ENCODE measurements at regions not wholly inside any gene's neighbourhood (a gene's known extent, or its start where the extent isn't known, plus 50 kb on each side); places are given as distances from the start of the nearest gene placed in this dataset.

- 92 to 94% methylated on average over 8 of the region's 8 CpGs for WGBS, 2 donors
- Histone ChIP-seq H3K9me3 (no peaks in the 10 kb centered on the region), H3K27ac (no peak overlapping the region), H3K27me3 (no peaks in the 10 kb centered on the region), H3K4me1 (no peaks in the 10 kb centered on the region), H3K36me3 (no peaks in the 10 kb centered on the region), H3K4me3 (no peak overlapping the region)
- TF ChIP-seq EP300 (IDR thresholded peaks at IDR 0.05) (no peak), POLR2A (IDR thresholded peaks at IDR 0.05) (no peak), CTCF (IDR thresholded peaks at IDR 0.05) (no peak)
- DNase-seq (ENCODE audit: low spot score in 2 of 2): no peak
Observed at GRCh38 chr18:5649439-5649838, 105.6 kb upstream of the EPB41L3 start.

- H3K36me3 ChIP-seq: no peaks in the 10 kb centered on the region
- no peak for DNase-seq (ENCODE audit: low spot score in 2 of 2)
Observed at GRCh38 chr18:5646739-5647138, 102.9 kb upstream of the EPB41L3 start.

GRCh38 chr18:5643288-5643687 lies 99.5 kb upstream of the EPB41L3 start:
- WGBS, 2 donors: 88 to 90% methylated on average over 7 of the region's 7 CpGs

More at GRCh38 chr18:5646739-5647138, 102.9 kb upstream of the EPB41L3 start:
- no peak overlapping the region for H3K27ac ChIP-seq
- TF ChIP-seq CTCF (IDR thresholded peaks at IDR 0.05) (no peak), EP300 (IDR thresholded peaks at IDR 0.05) (no peak), POLR2A (IDR thresholded peaks at IDR 0.05) (no peak)
- 62 to 67% methylated on average over 3 of the region's 3 CpGs for WGBS, 2 donors
- no peaks in the 10 kb centered on the region for H3K27me3 ChIP-seq
- H3K4me1 ChIP-seq: no peaks in the 10 kb centered on the region
- H3K4me3 ChIP-seq: no peak overlapping the region
- no peaks in the 10 kb centered on the region for H3K9me3 ChIP-seq

GRCh38 chr18:5640939-5641338 lies 97.1 kb upstream of the EPB41L3 start:
- 70 to 71% methylated on average over 12 of the region's 12 CpGs for WGBS, 2 donors
- no peaks in the 10 kb centered on the region for H3K27me3 ChIP-seq
- no peaks in the 10 kb centered on the region for H3K9me3 ChIP-seq
- no peak for DNase-seq (ENCODE audit: low spot score in 2 of 2)
- TF ChIP-seq POLR2A (IDR thresholded peaks at IDR 0.05) (no peak), CTCF (IDR thresholded peaks at IDR 0.05) (no peak), EP300 (IDR thresholded peaks at IDR 0.05) (no peak)
- no peaks in the 10 kb centered on the region for H3K36me3 ChIP-seq
- no peak overlapping the region for H3K4me3 ChIP-seq
- no peaks in the 10 kb centered on the region for H3K4me1 ChIP-seq
- H3K27ac ChIP-seq: no peak overlapping the region

More at GRCh38 chr18:5643288-5643687, 99.5 kb upstream of the EPB41L3 start:
- DNase-seq (ENCODE audit: low spot score in 2 of 2): no peak
- no peaks in the 10 kb centered on the region for H3K36me3 ChIP-seq
- H3K27me3 ChIP-seq: no peaks in the 10 kb centered on the region
- no peak for TF ChIP-seq CTCF (IDR thresholded peaks at IDR 0.05)
- no peak overlapping the region for H3K27ac ChIP-seq
- no peaks in the 10 kb centered on the region for H3K9me3 ChIP-seq
- H3K4me3 ChIP-seq: no peak overlapping the region
- H3K4me1 ChIP-seq: no peaks in the 10 kb centered on the region

- Histone ChIP-seq H3K9me3 (no peaks in the 10 kb centered on the region), H3K4me3 (no peak overlapping the region), H3K36me3 (no peaks in the 10 kb centered on the region), H3K27ac (no peak overlapping the region), H3K27me3 (no peaks in the 10 kb centered on the region), H3K4me1 (no peaks in the 10 kb centered on the region)
- WGBS, 2 donors: 52% methylated on average over 2 of the region's 2 CpGs
- no peak for TF ChIP-seq CTCF (IDR thresholded peaks at IDR 0.05)
- no peak for TF ChIP-seq EP300 (IDR thresholded peaks at IDR 0.05)
- TF ChIP-seq POLR2A (IDR thresholded peaks at IDR 0.05): no peak
- DNase-seq (ENCODE audit: low spot score in 2 of 2): no peak
Observed at GRCh38 chr18:5639131-5639530, 95.3 kb upstream of the EPB41L3 start.

Data from tibial nerve (tissue), 4 donors.